C1 segment of cervical spinal cord (tissue), 14 donors: ENCODE measurements at regions not wholly inside any gene's neighbourhood (a gene's known extent, or its start where the extent isn't known, plus 50 kb on each side); places are given as distances from the start of the nearest gene placed in this dataset.
A peak's percentile ranks its signal among the peaks of the same experiment; 100 is the strongest.

Experiments used
- DNase-seq, 14 donors: peaks; one replicate each; lab custom pipeline; 2025; lab: John Stamatoyannopoulos, UW

DNA sequence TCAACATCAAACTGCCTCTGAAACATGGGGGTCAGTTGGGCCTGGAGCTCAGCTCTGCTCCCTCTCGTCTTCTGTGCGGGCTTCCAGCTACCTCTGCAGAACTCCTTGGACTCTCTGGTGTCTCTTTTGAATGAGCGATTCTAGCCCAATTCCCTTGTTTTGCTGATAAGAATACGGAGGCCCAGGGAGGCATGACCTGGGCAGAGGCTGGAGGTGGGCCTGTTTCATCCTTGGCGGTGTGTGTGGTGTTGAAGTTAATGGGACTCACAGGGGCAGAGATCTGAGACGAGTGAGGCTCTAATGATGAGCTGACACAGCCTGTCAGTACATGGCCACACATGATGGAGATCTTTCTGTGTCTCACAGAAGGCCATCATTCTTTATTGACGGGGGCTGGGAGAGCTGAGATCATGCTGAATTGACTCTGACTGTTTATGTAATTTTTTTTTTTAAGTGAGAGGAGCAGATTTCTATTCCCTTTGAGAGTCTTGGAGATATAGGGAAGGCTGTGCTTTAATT lies 134.5 kb downstream of the URB2 start:
- no peak for DNase-seq

GRCh38 chr1:229762891-229763290 lies 136.8 kb downstream of the URB2 start:
- DNase-seq: no peak

DNA sequence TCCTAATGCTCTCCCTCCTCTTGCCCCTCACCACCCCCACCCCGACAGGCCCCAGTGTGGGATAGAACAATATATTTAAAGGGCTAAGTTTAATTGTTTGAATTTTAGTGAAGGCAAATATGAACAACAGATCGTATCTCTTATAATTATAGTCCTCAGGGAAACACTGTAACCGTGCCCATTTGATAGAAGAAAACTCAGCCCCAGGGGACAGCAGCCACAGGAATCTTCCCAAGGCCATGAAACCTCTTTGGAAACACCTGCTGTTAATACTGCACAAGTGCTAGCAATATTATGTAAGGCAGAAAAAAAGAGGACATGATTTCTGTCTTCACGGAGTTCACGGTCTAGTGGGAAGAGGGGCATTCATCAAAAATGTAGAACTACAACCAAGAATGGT lies 142.2 kb downstream of the URB2 start:
- no peak for DNase-seq

- no peak for DNase-seq
Observed at GRCh38 chr1:229769006-229769405, 143.0 kb downstream of the URB2 start.

- DNase-seq: no peak
Observed at GRCh38 chr1:229769809-229770208, 143.8 kb downstream of the URB2 start.

GRCh38 chr1:229778794-229779193 lies 152.7 kb downstream of the URB2 start:
- no peak for DNase-seq

DNA sequence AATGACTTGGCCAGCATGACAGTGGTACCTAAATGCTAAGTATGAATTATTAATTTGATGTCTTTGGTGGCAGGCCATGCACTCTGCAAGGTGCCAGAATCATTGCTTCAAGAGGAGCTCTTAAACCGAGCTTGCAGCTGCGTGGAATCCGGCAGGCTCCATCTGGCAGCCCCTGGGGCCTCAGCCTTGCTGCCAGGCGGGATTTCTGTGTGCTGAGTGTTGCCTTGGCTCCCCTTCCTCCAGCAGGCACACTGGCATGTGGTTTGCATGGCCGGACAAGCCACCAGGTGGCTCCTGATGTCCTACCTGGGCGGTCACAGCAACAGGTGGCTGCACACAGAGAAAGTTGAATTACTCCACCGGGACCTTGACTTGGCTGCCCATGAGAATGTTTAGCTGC lies 155.4 kb downstream of the URB2 start:
- peak in 2 of 14 donors; percentile 3 to 61 for DNase-seq

DNA sequence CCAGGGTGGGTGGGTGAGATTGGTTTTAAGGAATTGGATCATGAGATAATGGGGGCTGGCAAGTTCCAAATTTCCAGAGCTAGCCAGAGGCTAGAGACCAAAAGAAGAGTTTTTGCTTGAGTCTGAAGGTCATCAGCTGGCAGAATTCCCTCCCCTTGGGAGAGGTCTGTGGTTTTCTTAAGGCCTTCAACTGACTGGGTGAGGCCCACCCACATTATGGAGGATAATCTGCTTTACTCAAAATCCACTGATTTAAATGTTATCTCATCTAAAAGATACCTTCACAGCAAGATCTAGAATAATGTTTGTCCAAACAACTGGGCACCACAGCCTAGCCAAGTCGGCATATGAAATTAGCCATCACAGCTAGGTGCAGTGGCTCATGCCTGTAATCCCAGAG lies 156.4 kb downstream of the URB2 start:
- DNase-seq: no peak

DNA sequence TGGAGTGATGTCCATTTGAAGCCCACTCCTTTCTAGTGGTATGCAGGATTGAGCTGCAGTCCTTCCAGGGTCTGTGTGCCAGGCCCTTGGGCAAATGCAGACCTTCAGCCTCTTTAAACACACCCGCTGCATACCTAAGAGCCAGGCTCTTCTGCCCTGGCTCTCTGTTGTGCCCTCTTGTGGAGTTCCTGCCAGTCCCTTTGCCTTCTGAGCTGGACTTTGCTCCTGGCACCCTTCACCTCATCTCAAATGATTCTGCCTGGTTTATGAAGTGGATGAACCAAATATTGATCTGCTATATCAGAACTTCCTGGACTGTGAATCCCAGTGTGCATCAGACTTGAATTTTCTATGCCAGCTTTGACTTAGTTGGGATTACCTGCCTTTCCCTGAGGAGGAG lies 158.8 kb downstream of the URB2 start:
- no peak for DNase-seq

DNA sequence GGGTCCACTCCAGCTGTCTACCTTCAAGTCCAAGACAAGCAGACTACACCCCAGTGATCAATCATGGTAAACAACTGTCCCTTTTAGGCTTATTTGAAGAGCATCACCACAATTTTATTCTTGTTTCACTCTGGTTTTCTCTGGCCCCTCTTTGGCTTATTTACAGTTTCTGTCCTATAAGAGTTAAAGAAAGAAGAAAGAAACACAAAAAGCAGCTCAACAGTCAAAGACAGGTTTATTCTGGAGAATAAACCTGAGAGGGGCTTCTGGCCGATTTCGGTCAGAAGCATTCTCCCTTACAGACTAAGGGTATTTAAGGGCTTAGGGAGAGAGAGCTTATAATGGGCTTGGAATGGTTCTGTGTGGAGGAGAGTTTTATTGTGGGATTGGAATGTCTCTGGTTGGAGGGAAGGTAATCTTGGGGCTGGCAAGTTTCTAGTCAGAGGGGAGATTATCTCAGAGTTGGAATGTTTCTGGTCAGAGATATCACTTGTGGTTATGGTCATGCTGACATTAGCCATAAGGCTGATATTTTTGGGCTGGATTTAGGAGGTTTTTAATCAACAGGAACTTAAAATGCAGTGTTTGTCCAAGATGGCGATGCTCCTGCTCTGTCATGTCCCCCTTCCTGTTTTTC lies 161.0 kb downstream of the URB2 start:
- no peak for DNase-seq

DNA sequence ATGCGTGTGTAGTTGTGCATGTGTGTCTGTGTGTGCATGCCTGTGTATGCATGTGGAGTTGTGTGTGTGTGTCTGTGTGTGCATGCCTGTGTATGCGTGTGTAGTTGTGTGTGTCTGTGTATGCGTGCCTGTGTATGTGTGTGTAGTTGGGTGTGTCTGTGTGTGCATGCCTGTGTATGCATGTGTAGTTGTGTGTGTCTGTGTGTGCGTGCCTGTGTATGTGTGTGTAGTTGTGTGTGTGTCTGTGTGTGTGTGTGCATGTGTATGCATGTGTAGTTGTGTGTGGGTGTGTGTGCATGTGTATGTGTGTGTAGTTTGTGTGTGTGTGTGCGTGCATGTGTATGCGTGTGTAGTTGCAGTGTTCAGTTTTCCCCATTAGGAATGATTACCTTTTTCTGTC lies 162.0 kb downstream of the URB2 start:
- DNase-seq: no peak

GRCh38 chr1:229792012-229792975 lies 166.2 kb downstream of the URB2 start:
- no peak for DNase-seq

- no peak for DNase-seq
Observed at GRCh38 chr1:229793488-229793887, 167.4 kb downstream of the URB2 start.

GRCh38 chr1:229798558-229798957 lies 172.5 kb downstream of the URB2 start:
- no peak for DNase-seq

DNA sequence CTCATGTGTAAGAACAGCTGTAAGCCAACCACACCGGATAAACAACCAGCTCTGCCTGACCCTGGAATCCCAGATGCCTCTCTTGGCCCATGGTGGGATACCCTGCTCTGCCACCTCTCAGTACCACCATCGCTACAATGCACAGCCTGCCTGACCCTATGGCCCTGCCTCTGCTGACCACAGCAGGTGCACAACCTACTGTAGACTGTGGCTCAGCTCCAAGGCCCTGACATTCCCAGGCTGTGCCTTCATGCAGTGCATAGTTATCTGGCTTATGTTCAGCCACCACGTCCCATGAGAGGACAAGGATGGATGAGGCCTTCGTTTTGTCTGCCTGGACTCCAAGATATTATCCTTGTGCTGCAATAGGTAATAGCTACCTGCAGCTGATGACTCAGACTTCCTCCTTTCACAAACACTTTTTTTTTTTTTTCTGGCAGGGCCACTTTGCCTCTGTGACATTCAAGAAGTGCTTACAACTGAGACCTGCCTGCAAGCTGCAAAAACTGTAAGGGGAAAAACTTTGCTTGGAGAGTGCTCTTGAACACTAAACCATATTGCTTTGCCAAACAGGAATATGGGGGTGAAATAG lies 177.7 kb downstream of the URB2 start:
- no peak for DNase-seq

GRCh38 chr1:229808272-229808671 lies 182.2 kb downstream of the URB2 start:
- no peak for DNase-seq

DNA sequence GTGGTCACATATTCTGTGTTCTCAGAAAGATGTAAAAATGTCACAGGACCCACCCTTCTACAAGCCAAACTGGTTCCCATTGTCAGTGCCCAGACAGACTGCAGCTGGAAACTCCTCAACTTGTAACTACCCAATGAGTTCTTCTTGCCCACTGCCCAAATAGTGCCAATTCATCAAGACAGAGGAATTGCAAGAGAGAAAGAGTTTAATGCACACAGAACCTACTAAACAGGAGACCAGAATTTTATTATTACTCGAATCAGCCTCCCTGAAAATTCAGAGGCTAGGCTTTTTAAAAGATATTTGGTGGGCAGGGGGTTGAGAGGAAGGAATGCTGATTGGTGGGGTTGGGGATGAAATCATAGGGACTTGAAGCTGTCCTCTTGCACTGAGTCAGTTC lies 184.1 kb downstream of the URB2 start:
- DNase-seq: no peak

- DNase-seq: no peak
Observed at GRCh38 chr1:229810961-229811360, 184.9 kb downstream of the URB2 start.

GRCh38 chr1:229812148-229812547 lies 186.1 kb downstream of the URB2 start:
- DNase-seq: no peak

DNA sequence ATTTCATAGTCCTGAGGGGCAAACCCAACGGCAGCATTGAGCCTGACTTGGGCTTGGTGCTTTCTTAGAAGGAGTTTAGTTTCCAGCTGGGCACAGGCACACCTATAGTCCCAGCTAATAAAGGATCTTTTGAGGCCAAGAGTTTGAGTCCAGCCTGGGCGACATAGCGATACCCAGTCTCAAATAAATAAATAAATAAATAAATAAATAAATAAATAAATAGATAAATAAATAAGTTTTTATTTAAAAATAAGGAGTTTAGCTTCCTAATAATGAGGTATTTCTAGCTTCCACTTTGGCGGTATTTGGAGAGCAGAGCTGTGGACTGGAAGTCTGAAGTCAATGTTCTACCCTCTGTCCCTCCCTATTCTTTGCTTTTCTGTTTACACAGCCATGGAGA lies 186.6 kb downstream of the URB2 start:
- DNase-seq: no peak

- DNase-seq: no peak
Observed at GRCh38 chr1:229815076-229815475, 189.0 kb downstream of the URB2 start.

DNA sequence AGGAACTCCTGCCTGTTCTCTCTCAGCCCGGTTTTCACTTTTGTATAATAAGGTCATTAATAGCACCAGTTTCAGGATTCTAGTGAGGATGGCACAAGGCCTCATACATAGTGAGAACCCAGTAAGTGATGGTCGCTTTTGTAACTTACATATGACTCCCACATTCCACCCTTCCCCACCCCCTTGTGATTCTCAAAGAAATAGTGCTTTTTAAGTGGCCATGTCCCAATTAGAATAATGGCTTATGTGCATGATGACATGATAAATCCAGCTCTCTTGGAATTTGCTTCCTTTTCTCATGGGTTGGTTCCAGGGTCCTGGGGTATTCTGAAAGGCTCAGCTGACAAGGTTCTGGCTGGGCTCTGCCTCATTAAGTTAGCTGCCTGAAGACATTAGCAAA lies 189.9 kb downstream of the URB2 start:
- no peak for DNase-seq
